Breast epithelium (tissue), 3 donors: ENCODE measurements at regions not wholly inside any gene's neighbourhood (a gene's known extent, or its start where the extent isn't known, plus 50 kb on each side); places are given as distances from the start of the nearest gene placed in this dataset.
"Not testable (repeated sequence)": the region's sequence is repeated elsewhere in the genome, so short reads cannot be mapped to it uniquely, and the experiment has no call there.

Experiments used
- POLR2A ChIP-seq: fragments of 450-650 bp; IDR thresholded peaks from one replicate; pipeline ENCODE4 v1.6.1; 2016; ENCODE audit warnings: antibody characterized with exemption, mild to moderate bottlenecking, moderate library complexity
- POLR2AphosphoS5 ChIP-seq, 3 donors: sonication (generic); formaldehyde crosslinking; IDR thresholded peaks; one replicate each; pipeline ENCODE4 v1.6.1; 2017; ENCODE audit warnings: antibody characterized with exemption in 3 of 3
- TF ChIP-seq, protein P1 (sequence below), 3 donors: fragments of 450-650 bp; IDR thresholded peaks; one replicate each; pipeline ENCODE4 v1.5.1; 2016 to 2017; ENCODE audit warnings: antibody characterized with exemption in 3 of 3, mild to moderate bottlenecking in 3 of 3, moderate library complexity in 3 of 3

DNA sequence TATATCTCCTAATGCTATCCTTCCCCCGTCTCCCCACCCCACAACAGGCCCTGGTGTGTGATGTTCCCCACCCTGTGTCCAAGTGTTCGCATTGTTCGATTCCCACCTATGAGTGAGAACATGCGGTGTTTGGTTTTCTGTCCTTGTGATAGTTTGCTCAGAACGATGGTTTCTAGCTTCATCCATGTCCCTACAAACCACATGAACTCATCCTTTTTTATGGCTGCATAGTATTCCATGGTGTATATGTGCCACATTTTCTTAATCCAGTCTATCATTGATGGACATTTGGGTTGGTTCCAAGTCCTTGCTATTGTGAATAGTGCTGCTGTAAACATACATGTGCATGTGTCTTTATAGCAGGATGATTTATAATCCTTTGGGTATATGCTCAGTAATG lies 79.1 kb upstream of the NAA35 start:
- TF ChIP-seq, protein P1, sequence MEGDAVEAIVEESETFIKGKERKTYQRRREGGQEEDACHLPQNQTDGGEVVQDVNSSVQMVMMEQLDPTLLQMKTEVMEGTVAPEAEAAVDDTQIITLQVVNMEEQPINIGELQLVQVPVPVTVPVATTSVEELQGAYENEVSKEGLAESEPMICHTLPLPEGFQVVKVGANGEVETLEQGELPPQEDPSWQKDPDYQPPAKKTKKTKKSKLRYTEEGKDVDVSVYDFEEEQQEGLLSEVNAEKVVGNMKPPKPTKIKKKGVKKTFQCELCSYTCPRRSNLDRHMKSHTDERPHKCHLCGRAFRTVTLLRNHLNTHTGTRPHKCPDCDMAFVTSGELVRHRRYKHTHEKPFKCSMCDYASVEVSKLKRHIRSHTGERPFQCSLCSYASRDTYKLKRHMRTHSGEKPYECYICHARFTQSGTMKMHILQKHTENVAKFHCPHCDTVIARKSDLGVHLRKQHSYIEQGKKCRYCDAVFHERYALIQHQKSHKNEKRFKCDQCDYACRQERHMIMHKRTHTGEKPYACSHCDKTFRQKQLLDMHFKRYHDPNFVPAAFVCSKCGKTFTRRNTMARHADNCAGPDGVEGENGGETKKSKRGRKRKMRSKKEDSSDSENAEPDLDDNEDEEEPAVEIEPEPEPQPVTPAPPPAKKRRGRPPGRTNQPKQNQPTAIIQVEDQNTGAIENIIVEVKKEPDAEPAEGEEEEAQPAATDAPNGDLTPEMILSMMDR (IDR thresholded peaks at IDR 0.05): not testable (repeated sequence)
- not testable (repeated sequence) for TF ChIP-seq POLR2A; POLR2AphosphoS5 (IDR thresholded peaks at IDR 0.05)
